Thymus (tissue), 11 donors: ENCODE measurements at regions not wholly inside any gene's neighbourhood (a gene's known extent, or its start where the extent isn't known, plus 50 kb on each side); places are given as distances from the start of the nearest gene placed in this dataset.

Experiments
- DNase-seq, 9 donors: peaks; one replicate each; pipeline ENCODE4 v3.0.0-alpha.2; 2013; ENCODE audit warnings: low spot score in 9 of 9, low read depth in 6 of 9, missing footprints in 1 of 9
- H3K27ac ChIP-seq, 2 donors: one replicate each; pipeline ENCODE4 v1.5.1; 2013; ENCODE audit warnings: control low read depth in 1 of 2, low read depth in 1 of 2, low read length in 1 of 2, mild to moderate bottlenecking in 1 of 2, moderate library complexity in 1 of 2
- H3K27me3 ChIP-seq, 2 donors: one replicate each; pipeline ENCODE4 v1.5.1; 2013; ENCODE audit warnings: low read length in 1 of 2; ENCODE audit not compliant: control insufficient read depth in 2 of 2, insufficient read depth in 1 of 2
- H3K36me3 ChIP-seq, 2 donors: one replicate each; pipeline ENCODE4 v1.5.1; 2013; ENCODE audit warnings: low read length in 1 of 2, mild to moderate bottlenecking in 1 of 2, moderate library complexity in 1 of 2; ENCODE audit not compliant: control insufficient read depth in 2 of 2, insufficient read depth in 2 of 2
- H3K4me1 ChIP-seq, 2 donors: one replicate each; pipeline ENCODE4 v1.5.1; 2013; ENCODE audit warnings: low read length in 2 of 2; ENCODE audit not compliant: control insufficient read depth in 2 of 2, insufficient read depth in 2 of 2
- H3K4me3 ChIP-seq, 2 donors: one replicate each; pipeline ENCODE4 v1.5.1; 2013; ENCODE audit warnings: low read length in 2 of 2, control low read depth in 1 of 2, mild to moderate bottlenecking in 1 of 2
- H3K9me3 ChIP-seq, 2 donors: one replicate each; pipeline ENCODE4 v1.5.1; 2013; ENCODE audit warnings: low read length in 1 of 2, mild to moderate bottlenecking in 1 of 2; ENCODE audit not compliant: control insufficient read depth in 2 of 2, insufficient read depth in 1 of 2
- WGBS: extraction: QIAGEN DNeasy Blood & Tissue Kit; methylation state at CpG from one replicate; pipeline ENCODE4 v1.1.7; 2013; 5-methylcytosine and 5-hydroxymethylcytosine counted together
- donor health status: healthy.

DNA sequence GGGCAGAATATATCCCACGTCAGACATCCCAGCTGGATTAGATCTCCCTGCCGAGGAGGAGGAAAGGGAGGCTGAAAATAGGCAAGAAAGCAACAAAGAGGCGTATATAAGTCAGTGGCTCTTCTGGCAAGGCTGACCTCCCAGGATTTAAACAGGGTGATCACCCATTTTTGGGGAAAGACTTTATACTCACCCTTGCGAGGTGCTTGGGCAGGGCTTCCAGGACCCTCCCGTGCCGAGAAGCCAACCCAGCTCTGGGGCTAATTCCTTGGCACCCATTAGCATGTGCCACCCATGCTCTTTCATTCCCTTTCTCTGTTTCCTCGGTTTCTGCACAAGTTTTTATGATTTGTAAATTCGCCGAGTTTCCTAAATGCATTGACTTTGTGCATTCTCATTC, 230.2 kb upstream of the IRX2 start:
- H3K27ac ChIP-seq = no peak overlapping the region
- H3K9me3 ChIP-seq = peaks cover 1 to 8% of the 10 kb centered on the region in 2 donors
- H3K36me3 ChIP-seq = no peaks in the 10 kb centered on the region
- no peak overlapping the region for H3K4me3 ChIP-seq
- no peaks in the 10 kb centered on the region for H3K27me3 ChIP-seq
- no peak for DNase-seq
- 96% methylated on average over 9 of the region's 9 CpGs for WGBS
- no peaks in the 10 kb centered on the region for H3K4me1 ChIP-seq

- Histone ChIP-seq H3K36me3 (no peaks in the 10 kb centered on the region), H3K27me3 (no peaks in the 10 kb centered on the region), H3K9me3 (peaks cover 1 to 8% of the 10 kb centered on the region in 2 donors), H3K4me1 (no peaks in the 10 kb centered on the region), H3K27ac (no peak overlapping the region), H3K4me3 (no peak overlapping the region)
- WGBS = 89% methylated on average over 9 of the region's 9 CpGs
- DNase-seq = no peak
Measured at GRCh38 chr5:2981035-2981434, 229.6 kb upstream of the IRX2 start.

GRCh38 chr5:2960294-2960693, 208.8 kb upstream of the IRX2 start:
- H3K4me3 ChIP-seq = no peak overlapping the region
- DNase-seq = no peak
- H3K9me3 ChIP-seq = peaks cover 2 to 14% of the 10 kb centered on the region in 2 donors
- 73% methylated on average over 2 of the region's 2 CpGs for WGBS
- no peaks in the 10 kb centered on the region for H3K27me3 ChIP-seq
- no peaks in the 10 kb centered on the region for H3K4me1 ChIP-seq
- no peaks in the 10 kb centered on the region for H3K36me3 ChIP-seq
- H3K27ac ChIP-seq = no peak overlapping the region

DNA sequence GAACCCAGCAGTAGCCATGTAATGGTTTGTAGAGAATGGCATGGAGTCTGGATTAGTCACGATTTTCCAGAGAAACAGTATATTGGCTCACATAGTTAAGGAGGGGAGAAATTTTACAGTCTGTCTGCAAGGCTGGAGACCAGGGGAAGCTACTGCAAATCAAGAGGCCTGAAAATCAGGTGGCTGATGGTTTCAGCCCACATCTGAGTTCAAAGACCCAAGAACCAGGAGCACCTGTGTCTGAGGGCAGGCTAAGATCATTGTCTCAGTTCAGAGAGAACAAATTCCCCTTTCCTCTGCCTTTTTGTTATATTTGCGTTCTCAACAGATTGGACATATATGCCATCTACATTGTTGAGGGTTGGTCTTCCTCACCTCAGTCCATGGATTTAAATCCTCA, 207.5 kb upstream of the IRX2 start:
- no peak overlapping the region for H3K4me3 ChIP-seq
- no peaks in the 10 kb centered on the region for H3K27me3 ChIP-seq
- peaks cover 2 to 14% of the 10 kb centered on the region in 2 donors for H3K9me3 ChIP-seq
- no peak overlapping the region for H3K27ac ChIP-seq
- whole genome bisulfite sequencing = 96% methylated on average over 2 of the region's 2 CpGs
- H3K4me1 ChIP-seq = no peaks in the 10 kb centered on the region
- H3K36me3 ChIP-seq = no peaks in the 10 kb centered on the region
- DNase-seq = no peak

DNA sequence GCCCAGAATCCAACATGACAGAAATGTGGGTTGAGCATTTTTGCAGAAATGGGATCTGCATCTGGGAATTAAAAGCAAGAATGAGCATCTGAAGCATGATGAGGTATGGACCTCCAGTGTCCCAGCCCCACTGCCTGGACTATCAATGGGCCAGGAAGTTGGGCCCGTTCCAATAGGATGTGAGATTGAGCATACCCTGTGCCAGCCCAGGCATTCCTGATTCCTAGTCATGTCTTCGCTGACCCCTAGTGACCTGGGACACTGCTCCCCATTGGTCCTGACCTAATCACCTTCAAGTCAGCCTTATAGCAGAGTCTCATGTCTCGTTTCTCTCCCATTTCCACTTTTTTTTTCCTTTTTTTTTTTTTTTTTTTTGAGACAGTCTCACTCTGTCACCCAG, 197.4 kb upstream of the IRX2 start:
- Histone ChIP-seq H3K36me3 (no peaks in the 10 kb centered on the region), H3K4me3 (no peak overlapping the region), H3K9me3 (no peaks in the 10 kb centered on the region), H3K27ac (no peak overlapping the region), H3K4me1 (no peaks in the 10 kb centered on the region), H3K27me3 (no peaks in the 10 kb centered on the region)
- no peak for DNase-seq
- 64% methylated on average over 3 of the region's 3 CpGs for WGBS

DNA sequence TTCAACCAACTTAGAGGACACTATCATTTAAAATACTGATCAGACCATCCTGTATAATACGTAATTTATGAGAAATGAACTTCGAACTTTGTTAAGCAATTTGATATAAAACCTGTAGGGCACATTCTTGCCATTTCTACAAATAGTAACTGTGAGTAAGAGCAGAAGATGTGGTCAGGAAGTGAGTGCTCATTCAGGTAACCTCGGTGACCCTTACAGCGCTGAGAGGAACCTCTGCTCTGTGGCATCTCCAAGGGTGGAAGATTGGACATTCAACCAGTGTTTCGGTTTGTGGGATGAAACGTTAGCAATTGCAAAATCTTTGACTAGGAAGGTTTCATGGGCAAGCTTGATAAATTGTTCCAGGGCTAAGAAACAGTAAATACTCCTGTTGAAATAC, 194.8 kb upstream of the IRX2 start:
- no peaks in the 10 kb centered on the region for H3K9me3 ChIP-seq
- no peaks in the 10 kb centered on the region for H3K4me1 ChIP-seq
- no peaks in the 10 kb centered on the region for H3K36me3 ChIP-seq
- H3K4me3 ChIP-seq = no peak overlapping the region
- H3K27ac ChIP-seq = no peak overlapping the region
- no peaks in the 10 kb centered on the region for H3K27me3 ChIP-seq
- WGBS = 82% methylated on average over 6 of the region's 6 CpGs
- no peak for DNase-seq

- no peak for DNase-seq
- Histone ChIP-seq H3K27me3 (no peaks in the 10 kb centered on the region), H3K4me3 (no peak overlapping the region), H3K4me1 (no peaks in the 10 kb centered on the region), H3K27ac (no peak overlapping the region), H3K36me3 (no peaks in the 10 kb centered on the region), H3K9me3 (peaks cover 0 to 7% of the 10 kb centered on the region in 2 donors)
- WGBS = 96% methylated on average over 4 of the region's 4 CpGs
Measured at GRCh38 chr5:2936413-2936812, 184.9 kb upstream of the IRX2 start.

DNA sequence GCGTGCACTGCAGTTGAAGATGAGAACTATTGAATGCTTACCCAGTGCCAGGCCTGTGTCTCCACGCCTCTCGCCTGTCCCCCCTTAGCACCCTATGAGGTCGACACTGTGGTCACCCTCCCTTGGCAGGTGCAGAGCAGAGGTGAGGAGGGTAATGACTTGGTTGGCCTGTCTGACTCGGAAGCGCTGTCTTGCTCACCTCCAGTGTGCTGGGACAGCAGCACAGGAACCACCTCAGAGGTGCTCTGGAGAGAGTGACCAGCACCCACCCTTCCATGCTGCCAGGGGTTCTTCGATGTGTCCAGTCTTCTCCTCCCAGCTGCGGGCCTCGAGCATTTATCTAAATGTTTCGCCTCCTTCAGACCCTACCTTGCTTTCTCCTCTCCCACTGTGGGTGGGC, 178.3 kb upstream of the IRX2 start:
- DNase-seq = no peak
- H3K4me1 ChIP-seq = no peaks in the 10 kb centered on the region
- WGBS = 93% methylated on average over 10 of the region's 10 CpGs
- no peaks in the 10 kb centered on the region for H3K27me3 ChIP-seq
- H3K36me3 ChIP-seq = no peaks in the 10 kb centered on the region
- no peak overlapping the region for H3K27ac ChIP-seq
- H3K9me3 ChIP-seq = peaks cover 0 to 11% of the 10 kb centered on the region in 2 donors
- no peak overlapping the region for H3K4me3 ChIP-seq

DNA sequence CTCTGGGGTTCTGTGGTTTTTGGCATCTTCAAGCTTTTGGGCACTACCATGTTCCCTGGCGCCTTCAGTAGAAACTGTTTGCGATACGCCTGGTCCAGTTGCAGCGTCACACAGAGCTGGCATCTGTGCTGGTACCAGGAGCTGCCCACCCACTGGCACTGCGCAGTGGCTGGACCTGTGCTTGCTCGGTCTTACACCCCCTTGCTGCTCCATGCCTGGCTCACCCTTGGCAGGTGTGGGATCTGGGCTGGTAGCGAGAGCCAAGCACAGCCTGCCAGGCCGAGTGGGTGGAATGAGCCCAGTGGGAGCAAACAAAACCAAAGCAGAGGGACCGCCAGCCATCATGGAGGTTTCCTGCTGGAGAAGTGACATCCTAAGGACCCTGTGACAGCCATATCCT, 170.2 kb upstream of the IRX2 start:
- Histone ChIP-seq H3K27ac (no peak overlapping the region), H3K4me3 (no peak overlapping the region), H3K36me3 (no peaks in the 10 kb centered on the region), H3K4me1 (no peaks in the 10 kb centered on the region), H3K27me3 (no peaks in the 10 kb centered on the region), H3K9me3 (peaks cover 3 to 26% of the 10 kb centered on the region in 2 donors)
- no peak for DNase-seq
- 97% methylated on average over 9 of the region's 9 CpGs for WGBS

DNA sequence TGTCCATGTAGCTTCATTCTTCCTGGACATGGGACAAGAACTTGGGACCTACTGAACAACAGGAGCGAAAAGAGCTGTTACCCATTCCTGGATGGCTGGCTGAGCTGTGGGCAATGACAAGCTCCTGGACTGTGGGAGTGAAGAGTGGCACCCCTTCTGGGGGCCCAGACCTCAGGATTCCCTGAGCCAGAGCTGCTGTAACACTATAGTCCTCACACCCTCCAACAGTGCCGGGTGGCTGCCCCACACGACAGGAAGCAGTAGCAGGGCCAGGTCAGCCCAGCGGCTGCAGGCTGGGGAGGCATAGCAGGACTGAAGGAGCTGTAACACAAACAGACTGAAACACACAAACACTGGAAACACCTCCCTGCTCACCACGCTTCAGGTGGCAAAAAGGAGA, 169.7 kb upstream of the IRX2 start:
- H3K27me3 ChIP-seq = no peaks in the 10 kb centered on the region
- no peak overlapping the region for H3K4me3 ChIP-seq
- no peak for DNase-seq
- H3K9me3 ChIP-seq = peaks cover 3 to 26% of the 10 kb centered on the region in 2 donors
- H3K27ac ChIP-seq = no peak overlapping the region
- 95% methylated on average over 5 of the region's 5 CpGs for WGBS
- H3K36me3 ChIP-seq = no peaks in the 10 kb centered on the region
- no peaks in the 10 kb centered on the region for H3K4me1 ChIP-seq
